ENCODE measurements at regions not wholly inside any gene's neighbourhood (a gene's known extent, or its start where the extent isn't known, plus 50 kb on each side); places are given as distances from the start of the nearest gene placed in this dataset.

DNA sequence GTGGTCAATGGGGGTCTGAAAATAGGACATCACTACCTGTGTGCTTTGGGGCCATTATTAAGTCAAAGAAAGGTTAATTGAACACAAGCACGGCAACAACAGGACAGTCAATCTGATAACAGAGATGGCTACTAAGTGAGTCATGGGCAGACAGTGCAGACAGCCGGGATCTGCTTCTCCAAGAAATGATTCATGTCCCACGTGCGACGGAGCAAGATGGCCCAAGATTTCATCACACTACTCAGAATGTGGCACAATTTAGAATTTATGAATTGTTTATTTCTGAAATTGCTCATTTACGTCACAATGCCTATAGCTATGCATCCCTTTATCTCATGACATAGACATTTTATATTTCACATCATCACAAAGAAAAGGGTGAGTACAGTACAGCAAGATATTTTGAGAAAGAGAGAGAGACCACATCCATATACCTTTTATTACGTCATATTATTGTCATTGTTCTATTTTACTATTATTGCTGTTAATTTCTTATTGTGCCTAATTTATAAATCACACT lies 770.6 kb upstream of the NR2F2 start:
- peak; percentile 93 for FAIRE-seq
- Histone ChIP-seq H2AFZ (ENCODE audit: control insufficient read depth, low read length) (peak overlapping the region; percentile 42), H3K27me3 (ENCODE audit: control insufficient read depth, extremely low read depth, insufficient read depth, low read length) (no peaks in the 10 kb centered on the region), H3K9me1 (ENCODE audit: control insufficient read depth, extremely low read depth, insufficient read depth, low read length) (no peaks in the 10 kb centered on the region), H3K9me3 (ENCODE audit: control insufficient read depth, low read depth, low read length) (no peaks in the 10 kb centered on the region), H3K27ac (ENCODE audit: control insufficient read depth, insufficient read depth, low read length) (peak overlapping the region; percentile 70), H3K9ac (ENCODE audit: control insufficient read depth, extremely low read depth, insufficient read depth, low read length) (no peak overlapping the region), H3K79me2 (ENCODE audit: control insufficient read depth, insufficient read depth, low read length) (no peaks in the 10 kb centered on the region), H3K4me2 (ENCODE audit: control insufficient read depth, extremely low read depth, insufficient read depth, low read depth, low read length) (peak overlapping the region; percentile 4), H3K4me1 (ENCODE audit: control insufficient read depth, extremely low read depth, insufficient read depth, low read length) (peaks cover 21% of the 10 kb centered on the region), H3K36me3 (ENCODE audit: control insufficient read depth in 2 of 2, extremely low read depth in 1 of 2, insufficient read depth in 2 of 2, low read length in 2 of 2) (no peaks in the 10 kb centered on the region), H4K20me1 (ENCODE audit: control insufficient read depth, extremely low read depth, insufficient read depth, low read length) (no peaks in the 10 kb centered on the region), H3K4me3 (ENCODE audit: control insufficient read depth in 2 of 3, extremely low read depth in 1 of 3, insufficient read depth in 2 of 3, low read depth in 1 of 3, low read length in 3 of 3) (no peak overlapping the region)
- peak; percentile 41 for DNase-seq (ENCODE audit: low read depth, low spot score)
- no peak for TF ChIP-seq EZH2 (IDR thresholded peaks at IDR 0.05; ENCODE audit: low read length)
- TF ChIP-seq, protein P1, sequence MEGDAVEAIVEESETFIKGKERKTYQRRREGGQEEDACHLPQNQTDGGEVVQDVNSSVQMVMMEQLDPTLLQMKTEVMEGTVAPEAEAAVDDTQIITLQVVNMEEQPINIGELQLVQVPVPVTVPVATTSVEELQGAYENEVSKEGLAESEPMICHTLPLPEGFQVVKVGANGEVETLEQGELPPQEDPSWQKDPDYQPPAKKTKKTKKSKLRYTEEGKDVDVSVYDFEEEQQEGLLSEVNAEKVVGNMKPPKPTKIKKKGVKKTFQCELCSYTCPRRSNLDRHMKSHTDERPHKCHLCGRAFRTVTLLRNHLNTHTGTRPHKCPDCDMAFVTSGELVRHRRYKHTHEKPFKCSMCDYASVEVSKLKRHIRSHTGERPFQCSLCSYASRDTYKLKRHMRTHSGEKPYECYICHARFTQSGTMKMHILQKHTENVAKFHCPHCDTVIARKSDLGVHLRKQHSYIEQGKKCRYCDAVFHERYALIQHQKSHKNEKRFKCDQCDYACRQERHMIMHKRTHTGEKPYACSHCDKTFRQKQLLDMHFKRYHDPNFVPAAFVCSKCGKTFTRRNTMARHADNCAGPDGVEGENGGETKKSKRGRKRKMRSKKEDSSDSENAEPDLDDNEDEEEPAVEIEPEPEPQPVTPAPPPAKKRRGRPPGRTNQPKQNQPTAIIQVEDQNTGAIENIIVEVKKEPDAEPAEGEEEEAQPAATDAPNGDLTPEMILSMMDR (optimal IDR thresholded peaks at IDR 0.05 in 1 of 3, IDR thresholded peaks at IDR 0.05 in 1 of 3, conservative IDR thresholded peaks at IDR 0.05 in 1 of 3; ENCODE audit: extremely low read depth in 1 of 3, insufficient read depth in 2 of 3, low read length in 3 of 3), result no peak
- dilution Hi-C loops (cut with MboI; ENCODE audit: extremely low pct_ligation_motif_present, low sequenced_read_pairs), result no loop called here

- Histone ChIP-seq H3K4me2 (ENCODE audit: control insufficient read depth, extremely low read depth, insufficient read depth, low read depth, low read length) (no peak overlapping the region), H3K79me2 (ENCODE audit: control insufficient read depth, insufficient read depth, low read length) (no peaks in the 10 kb centered on the region), H3K9me1 (ENCODE audit: control insufficient read depth, extremely low read depth, insufficient read depth, low read length) (no peaks in the 10 kb centered on the region), H3K9ac (ENCODE audit: control insufficient read depth, extremely low read depth, insufficient read depth, low read length) (no peak overlapping the region), H3K36me3 (ENCODE audit: control insufficient read depth in 2 of 2, extremely low read depth in 1 of 2, insufficient read depth in 2 of 2, low read length in 2 of 2) (no peaks in the 10 kb centered on the region), H3K27me3 (ENCODE audit: control insufficient read depth, extremely low read depth, insufficient read depth, low read length) (no peaks in the 10 kb centered on the region), H2AFZ (ENCODE audit: control insufficient read depth, low read length) (no peak overlapping the region), H4K20me1 (ENCODE audit: control insufficient read depth, extremely low read depth, insufficient read depth, low read length) (no peaks in the 10 kb centered on the region), H3K27ac (ENCODE audit: control insufficient read depth, insufficient read depth, low read length) (no peak overlapping the region), H3K4me1 (ENCODE audit: control insufficient read depth, extremely low read depth, insufficient read depth, low read length) (peaks cover 21% of the 10 kb centered on the region), H3K9me3 (ENCODE audit: control insufficient read depth, low read depth, low read length) (no peaks in the 10 kb centered on the region), H3K4me3 (ENCODE audit: control insufficient read depth in 2 of 3, extremely low read depth in 1 of 3, insufficient read depth in 2 of 3, low read depth in 1 of 3, low read length in 3 of 3) (no peak overlapping the region)
- peak; percentile 44 for FAIRE-seq
- dilution Hi-C loops (cut with MboI; ENCODE audit: extremely low pct_ligation_motif_present, low sequenced_read_pairs), result no loop called here
- TF ChIP-seq EZH2 (IDR thresholded peaks at IDR 0.05; ENCODE audit: low read length), result no peak
- TF ChIP-seq, protein P1 (optimal IDR thresholded peaks at IDR 0.05 in 1 of 3, IDR thresholded peaks at IDR 0.05 in 1 of 3, conservative IDR thresholded peaks at IDR 0.05 in 1 of 3; ENCODE audit: extremely low read depth in 1 of 3, insufficient read depth in 2 of 3, low read length in 3 of 3), result no peak
- no peak for DNase-seq (ENCODE audit: low read depth, low spot score)
These were observed 769.0 kb upstream of the NR2F2 start for GRCh38 chr15:95561463-95561862.

All from keratinocyte (primary cell).